ENCODE measurements at regions not wholly inside any gene's neighbourhood (a gene's known extent, or its start where the extent isn't known, plus 50 kb on each side); places are given as distances from the start of the nearest gene placed in this dataset.

- H3K27ac ChIP-seq (ENCODE audit: low read depth, low read length) = no peak overlapping the region
- H3K4me3 ChIP-seq (ENCODE audit: low read length in 3 of 3) = no peak overlapping the region
- no peak overlapping the region for H3K9ac ChIP-seq (ENCODE audit: low read depth in 1 of 3, low read length in 3 of 3)
- H3K4me1 ChIP-seq (ENCODE audit: control insufficient read depth in 3 of 3, insufficient read depth in 3 of 3, low read length in 3 of 3) = no peaks in the 10 kb centered on the region
- H3K36me3 ChIP-seq (ENCODE audit: control insufficient read depth in 3 of 3, insufficient read depth in 3 of 3, low read length in 3 of 3) = no peaks in the 10 kb centered on the region
- H3K9me3 ChIP-seq (ENCODE audit: control insufficient read depth in 3 of 3, low read length in 3 of 3) = peaks cover 0 to 2% (median 0%) of the 10 kb centered on the region in 3 donors
- peaks cover 0 to 3% (median 2%) of the 10 kb centered on the region in 3 donors for H3K27me3 ChIP-seq (ENCODE audit: control insufficient read depth in 3 of 3, insufficient read depth in 3 of 3, low read length in 3 of 3)
These were observed 101.0 kb upstream of the PRNP start for GRCh38 chr20:4585104-4585753.

GRCh38 chr20:4584510-4584909 lies 101.7 kb upstream of the PRNP start:
- Histone ChIP-seq H3K27ac (ENCODE audit: low read depth, low read length) (no peak overlapping the region), H3K4me3 (ENCODE audit: low read length in 3 of 3) (no peak overlapping the region), H3K4me1 (ENCODE audit: control insufficient read depth in 3 of 3, insufficient read depth in 3 of 3, low read length in 3 of 3) (no peaks in the 10 kb centered on the region), H3K27me3 (ENCODE audit: control insufficient read depth in 3 of 3, insufficient read depth in 3 of 3, low read length in 3 of 3) (peaks cover 0 to 3% (median 2%) of the 10 kb centered on the region in 3 donors), H3K9ac (ENCODE audit: low read depth in 1 of 3, low read length in 3 of 3) (no peak overlapping the region), H3K36me3 (ENCODE audit: control insufficient read depth in 3 of 3, insufficient read depth in 3 of 3, low read length in 3 of 3) (no peaks in the 10 kb centered on the region), H3K9me3 (ENCODE audit: control insufficient read depth in 3 of 3, low read length in 3 of 3) (peaks cover 0 to 1% (median 0%) of the 10 kb centered on the region in 3 donors)

GRCh38 chr20:4581838-4582237 lies 104.4 kb upstream of the PRNP start:
- H3K4me3 ChIP-seq (ENCODE audit: low read length in 3 of 3) = no peak overlapping the region
- H3K9me3 ChIP-seq (ENCODE audit: control insufficient read depth in 3 of 3, low read length in 3 of 3) = no peaks in the 10 kb centered on the region
- H3K4me1 ChIP-seq (ENCODE audit: control insufficient read depth in 3 of 3, insufficient read depth in 3 of 3, low read length in 3 of 3) = no peaks in the 10 kb centered on the region
- H3K9ac ChIP-seq (ENCODE audit: low read depth in 1 of 3, low read length in 3 of 3) = no peak overlapping the region
- H3K27ac ChIP-seq (ENCODE audit: low read depth, low read length) = no peak overlapping the region
- no peaks in the 10 kb centered on the region for H3K36me3 ChIP-seq (ENCODE audit: control insufficient read depth in 3 of 3, insufficient read depth in 3 of 3, low read length in 3 of 3)
- peaks cover 0 to 9% (median 2%) of the 10 kb centered on the region in 3 donors for H3K27me3 ChIP-seq (ENCODE audit: control insufficient read depth in 3 of 3, insufficient read depth in 3 of 3, low read length in 3 of 3)

GRCh38 chr20:4578375-4578774 lies 107.9 kb upstream of the PRNP start:
- H3K27ac ChIP-seq (ENCODE audit: low read depth, low read length) = no peak overlapping the region

GRCh38 chr20:4574356-4574690 lies 111.9 kb upstream of the PRNP start:
- Histone ChIP-seq H3K36me3 (ENCODE audit: control insufficient read depth in 3 of 3, insufficient read depth in 3 of 3, low read length in 3 of 3) (no peaks in the 10 kb centered on the region), H3K9me3 (ENCODE audit: control insufficient read depth in 3 of 3, low read length in 3 of 3) (no peaks in the 10 kb centered on the region), H3K4me1 (ENCODE audit: control insufficient read depth in 3 of 3, insufficient read depth in 3 of 3, low read length in 3 of 3) (no peaks in the 10 kb centered on the region), H3K4me3 (ENCODE audit: low read length in 3 of 3) (no peak overlapping the region), H3K27ac (ENCODE audit: low read depth, low read length) (no peak overlapping the region), H3K9ac (ENCODE audit: low read depth in 1 of 3, low read length in 3 of 3) (no peak overlapping the region), H3K27me3 (ENCODE audit: control insufficient read depth in 3 of 3, insufficient read depth in 3 of 3, low read length in 3 of 3) (peaks cover 0 to 12% (median 0%) of the 10 kb centered on the region in 3 donors)

More at GRCh38 chr20:4578375-4578774, 107.9 kb upstream of the PRNP start:
- H3K36me3 ChIP-seq (ENCODE audit: control insufficient read depth in 3 of 3, insufficient read depth in 3 of 3, low read length in 3 of 3) = no peaks in the 10 kb centered on the region
- H3K4me1 ChIP-seq (ENCODE audit: control insufficient read depth in 3 of 3, insufficient read depth in 3 of 3, low read length in 3 of 3) = no peaks in the 10 kb centered on the region
- no peaks in the 10 kb centered on the region for H3K9me3 ChIP-seq (ENCODE audit: control insufficient read depth in 3 of 3, low read length in 3 of 3)
- no peak overlapping the region for H3K9ac ChIP-seq (ENCODE audit: low read depth in 1 of 3, low read length in 3 of 3)
- H3K27me3 ChIP-seq (ENCODE audit: control insufficient read depth in 3 of 3, insufficient read depth in 3 of 3, low read length in 3 of 3) = peaks cover 0 to 12% (median 2%) of the 10 kb centered on the region in 3 donors
- H3K4me3 ChIP-seq (ENCODE audit: low read length in 3 of 3) = no peak overlapping the region

GRCh38 chr20:4573564-4574355 lies 112.5 kb upstream of the PRNP start:
- H3K4me3 ChIP-seq (ENCODE audit: low read length in 3 of 3) = no peak overlapping the region
- H3K4me1 ChIP-seq (ENCODE audit: control insufficient read depth in 3 of 3, insufficient read depth in 3 of 3, low read length in 3 of 3) = no peaks in the 10 kb centered on the region
- H3K9me3 ChIP-seq (ENCODE audit: control insufficient read depth in 3 of 3, low read length in 3 of 3) = no peaks in the 10 kb centered on the region
- no peaks in the 10 kb centered on the region for H3K36me3 ChIP-seq (ENCODE audit: control insufficient read depth in 3 of 3, insufficient read depth in 3 of 3, low read length in 3 of 3)
- no peak overlapping the region for H3K9ac ChIP-seq (ENCODE audit: low read depth in 1 of 3, low read length in 3 of 3)
- no peak overlapping the region for H3K27ac ChIP-seq (ENCODE audit: low read depth, low read length)
- H3K27me3 ChIP-seq (ENCODE audit: control insufficient read depth in 3 of 3, insufficient read depth in 3 of 3, low read length in 3 of 3) = peaks cover 0 to 8% (median 0%) of the 10 kb centered on the region in 3 donors

GRCh38 chr20:4571759-4572531 lies 114.3 kb upstream of the PRNP start:
- H3K27me3 ChIP-seq (ENCODE audit: control insufficient read depth in 3 of 3, insufficient read depth in 3 of 3, low read length in 3 of 3) = peaks cover 0 to 7% (median 0%) of the 10 kb centered on the region in 3 donors

GRCh38 chr20:4569865-4570264 lies 116.4 kb upstream of the PRNP start:
- peaks cover 0 to 3% (median 0%) of the 10 kb centered on the region in 3 donors for H3K27me3 ChIP-seq (ENCODE audit: control insufficient read depth in 3 of 3, insufficient read depth in 3 of 3, low read length in 3 of 3)
- H3K36me3 ChIP-seq (ENCODE audit: control insufficient read depth in 3 of 3, insufficient read depth in 3 of 3, low read length in 3 of 3) = no peaks in the 10 kb centered on the region
- no peaks in the 10 kb centered on the region for H3K9me3 ChIP-seq (ENCODE audit: control insufficient read depth in 3 of 3, low read length in 3 of 3)
- no peaks in the 10 kb centered on the region for H3K4me1 ChIP-seq (ENCODE audit: control insufficient read depth in 3 of 3, insufficient read depth in 3 of 3, low read length in 3 of 3)
- no peak overlapping the region for H3K4me3 ChIP-seq (ENCODE audit: low read length in 3 of 3)
- H3K27ac ChIP-seq (ENCODE audit: low read depth, low read length) = no peak overlapping the region
- H3K9ac ChIP-seq (ENCODE audit: low read depth in 1 of 3, low read length in 3 of 3) = no peak overlapping the region

More at GRCh38 chr20:4571759-4572531, 114.3 kb upstream of the PRNP start:
- H3K4me1 ChIP-seq (ENCODE audit: control insufficient read depth in 3 of 3, insufficient read depth in 3 of 3, low read length in 3 of 3) = no peaks in the 10 kb centered on the region
- H3K4me3 ChIP-seq (ENCODE audit: low read length in 3 of 3) = no peak overlapping the region
- H3K36me3 ChIP-seq (ENCODE audit: control insufficient read depth in 3 of 3, insufficient read depth in 3 of 3, low read length in 3 of 3) = no peaks in the 10 kb centered on the region
- H3K9me3 ChIP-seq (ENCODE audit: control insufficient read depth in 3 of 3, low read length in 3 of 3) = no peaks in the 10 kb centered on the region
- H3K9ac ChIP-seq (ENCODE audit: low read depth in 1 of 3, low read length in 3 of 3) = no peak overlapping the region
- no peak overlapping the region for H3K27ac ChIP-seq (ENCODE audit: low read depth, low read length)

- Histone ChIP-seq H3K27me3 (ENCODE audit: control insufficient read depth in 3 of 3, insufficient read depth in 3 of 3, low read length in 3 of 3) (peaks cover 0 to 3% (median 0%) of the 10 kb centered on the region in 3 donors), H3K27ac (ENCODE audit: low read depth, low read length) (no peak overlapping the region), H3K9me3 (ENCODE audit: control insufficient read depth in 3 of 3, low read length in 3 of 3) (no peaks in the 10 kb centered on the region), H3K9ac (ENCODE audit: low read depth in 1 of 3, low read length in 3 of 3) (no peak overlapping the region), H3K4me1 (ENCODE audit: control insufficient read depth in 3 of 3, insufficient read depth in 3 of 3, low read length in 3 of 3) (no peaks in the 10 kb centered on the region), H3K4me3 (ENCODE audit: low read length in 3 of 3) (no peak overlapping the region), H3K36me3 (ENCODE audit: control insufficient read depth in 3 of 3, insufficient read depth in 3 of 3, low read length in 3 of 3) (no peaks in the 10 kb centered on the region)
These were observed 117.2 kb upstream of the PRNP start for GRCh38 chr20:4569092-4569491.
